SU-DHL-6 (cell line): ENCODE measurements at regions not wholly inside any gene's neighbourhood (a gene's known extent, or its start where the extent isn't known, plus 50 kb on each side); places are given as distances from the start of the nearest gene placed in this dataset.

Source experiments
- H2AFZ ChIP-seq: fragments of 200-600 bp; sonication (generic); 2 replicates; pipeline ENCODE4 v1.6.1; 2014; ENCODE audit warnings: low read depth, mild to moderate bottlenecking, moderate library complexity, mixed read lengths, antibody characterized with exemption, low read length; ENCODE audit not compliant: severe bottlenecking
- H3F3A ChIP-seq: fragments of 200-600 bp; shearing (Covaris generic); 2 replicates; pipeline ENCODE4 v1.6.0; 2016; ENCODE audit warnings: antibody characterized with exemption, mild to moderate bottlenecking; ENCODE audit not compliant: insufficient read depth
- H3K27ac ChIP-seq: fragments of 200-600 bp; sonication (generic); 2 replicates; pipeline ENCODE4 v1.5.1; 2016; ENCODE audit warnings: low read depth, mild to moderate bottlenecking, low read length, moderate library complexity, mixed read lengths
- H3K27me3 ChIP-seq: fragments of 200-600 bp; sonication (generic), shearing (Covaris generic); 2 replicates; pipeline ENCODE4 v1.6.0; 2014; ENCODE audit warnings: mild to moderate bottlenecking, low read length
- H3K36me3 ChIP-seq: fragments of 200-600 bp; sonication (generic); 2 replicates; pipeline ENCODE4 v1.6.1; 2014; ENCODE audit warnings: mild to moderate bottlenecking, low read length, mixed read lengths
- H3K4me2 ChIP-seq: fragments of 300-600, 200-600 bp; shearing (Covaris generic), sonication (generic); 2 replicates; pipeline ENCODE4 v1.6.0; 2014; ENCODE audit warnings: low read length, low read depth, mild to moderate bottlenecking; ENCODE audit not compliant: poor library complexity, severe bottlenecking
- H3K4me3 ChIP-seq: fragments of 200-600 bp; sonication (generic); 2 replicates; pipeline ENCODE4 v1.5.1; 2014; ENCODE audit warnings: antibody characterized with exemption, low read length, mild to moderate bottlenecking, mixed read lengths; ENCODE audit not compliant: insufficient read depth, poor library complexity, severe bottlenecking
- H3K79me2 ChIP-seq: fragments of 200-600 bp; sonication (generic); 2 replicates; pipeline ENCODE4 v1.6.1; 2014; ENCODE audit warnings: mild to moderate bottlenecking, low read length, moderate library complexity; ENCODE audit not compliant: insufficient read depth
- H3K9ac ChIP-seq: fragments of 200-600 bp; sonication (generic); 2 replicates; pipeline ENCODE4 v1.7.0; 2014; ENCODE audit warnings: mild to moderate bottlenecking, low read length
- H3K9me2 ChIP-seq: fragments of 200-600 bp; sonication (generic); replicated peaks from 2 replicates; pipeline ENCODE4 v1.6.1; 2014; ENCODE audit warnings: low read length; ENCODE audit not compliant: insufficient read depth
- H3K9me3 ChIP-seq: fragments of 200-600 bp; sonication (generic); 2 replicates; pipeline ENCODE4 v1.6.1; 2014; ENCODE audit warnings: low read length, mixed read lengths; ENCODE audit not compliant: insufficient read depth
- H4K20me1 ChIP-seq: fragments of 200-600 bp; sonication (generic); 2 replicates; pipeline ENCODE4 v1.6.1; 2014; ENCODE audit warnings: low read depth, mild to moderate bottlenecking, antibody characterized with exemption, low read length, moderate library complexity, mixed read lengths
- EZH2phosphoT487 ChIP-seq: fragments of 200-600 bp; sonication (generic), shearing (Covaris generic); conservative IDR thresholded peaks from 2 replicates; pipeline ENCODE4 v1.6.1; 2018; ENCODE audit warnings: mild to moderate bottlenecking, antibody characterized with exemption, low read length, moderate library complexity, mixed read lengths
- TF ChIP-seq, protein P1 (sequence below): fragments of 200-600 bp; sonication (generic); IDR thresholded peaks from one replicate; pipeline ENCODE4 v1.5.1; 2017; ENCODE audit warnings: antibody characterized with exemption, mild to moderate bottlenecking, low read length, moderate library complexity; ENCODE audit not compliant: insufficient read depth, poor library complexity, severe bottlenecking

DNA sequence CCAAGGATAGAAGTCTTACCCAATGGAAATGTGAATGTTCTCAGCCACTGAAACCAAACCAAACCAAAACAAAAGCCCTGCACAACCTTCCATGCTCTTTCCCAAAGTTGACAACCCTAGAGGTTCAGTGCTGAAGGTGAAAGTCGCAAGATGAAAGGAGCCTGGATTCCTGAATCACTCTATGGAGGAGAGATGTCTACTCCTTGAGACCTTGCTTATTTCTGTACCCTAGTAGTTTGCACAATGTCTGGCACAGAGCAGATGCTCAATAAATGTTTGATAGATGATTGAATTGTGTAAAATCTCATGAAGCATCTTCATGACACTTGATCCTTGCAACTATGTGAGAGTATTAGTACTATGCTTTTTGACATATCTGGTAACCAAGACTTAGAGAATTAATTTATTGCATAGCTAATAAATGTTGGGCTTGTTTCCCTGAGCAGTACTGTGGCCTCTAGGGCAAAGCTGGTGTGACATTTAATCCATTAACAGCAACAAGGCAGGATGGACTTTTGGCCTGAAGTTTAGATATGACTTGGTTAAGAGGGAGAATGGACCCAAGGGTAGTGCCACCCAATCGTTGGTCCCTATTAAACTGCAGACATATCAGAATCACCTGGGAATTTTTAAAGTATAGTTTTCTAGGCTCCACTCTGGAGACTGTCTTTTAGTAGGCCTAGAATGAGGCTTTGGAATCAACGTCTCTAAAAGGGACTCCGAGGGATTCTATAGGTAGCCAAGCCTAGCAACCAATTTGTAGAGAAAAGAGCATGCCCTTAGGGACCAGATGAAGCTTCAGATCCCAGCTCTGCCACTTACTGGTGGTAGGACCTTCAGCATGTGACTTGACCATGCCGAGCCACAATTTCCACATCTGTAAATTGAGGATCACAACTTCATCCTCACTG lies 145.9 kb downstream of the DDX1 start:
- H2AFZ ChIP-seq: no peak overlapping the region
- H3K4me3 ChIP-seq: no peak overlapping the region
- no peak for TF ChIP-seq EZH2phosphoT487
- TF ChIP-seq, protein P1, sequence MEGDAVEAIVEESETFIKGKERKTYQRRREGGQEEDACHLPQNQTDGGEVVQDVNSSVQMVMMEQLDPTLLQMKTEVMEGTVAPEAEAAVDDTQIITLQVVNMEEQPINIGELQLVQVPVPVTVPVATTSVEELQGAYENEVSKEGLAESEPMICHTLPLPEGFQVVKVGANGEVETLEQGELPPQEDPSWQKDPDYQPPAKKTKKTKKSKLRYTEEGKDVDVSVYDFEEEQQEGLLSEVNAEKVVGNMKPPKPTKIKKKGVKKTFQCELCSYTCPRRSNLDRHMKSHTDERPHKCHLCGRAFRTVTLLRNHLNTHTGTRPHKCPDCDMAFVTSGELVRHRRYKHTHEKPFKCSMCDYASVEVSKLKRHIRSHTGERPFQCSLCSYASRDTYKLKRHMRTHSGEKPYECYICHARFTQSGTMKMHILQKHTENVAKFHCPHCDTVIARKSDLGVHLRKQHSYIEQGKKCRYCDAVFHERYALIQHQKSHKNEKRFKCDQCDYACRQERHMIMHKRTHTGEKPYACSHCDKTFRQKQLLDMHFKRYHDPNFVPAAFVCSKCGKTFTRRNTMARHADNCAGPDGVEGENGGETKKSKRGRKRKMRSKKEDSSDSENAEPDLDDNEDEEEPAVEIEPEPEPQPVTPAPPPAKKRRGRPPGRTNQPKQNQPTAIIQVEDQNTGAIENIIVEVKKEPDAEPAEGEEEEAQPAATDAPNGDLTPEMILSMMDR: no peak
- no peaks in the 10 kb centered on the region for H4K20me1 ChIP-seq
- 0 out of 2 replicates have a peak, but pooled peaks cover 2% of the 10 kb centered on the region for H3K27me3 ChIP-seq
- no peak overlapping the region for H3K9ac ChIP-seq
- no peaks in the 10 kb centered on the region for H3F3A ChIP-seq
- no peaks in the 10 kb centered on the region for H3K79me2 ChIP-seq
- no peaks in the 10 kb centered on the region for H3K9me2 ChIP-seq
- no peak overlapping the region for H3K4me2 ChIP-seq
- no peaks in the 10 kb centered on the region for H3K36me3 ChIP-seq
- no peaks in the 10 kb centered on the region for H3K9me3 ChIP-seq
- H3K27ac ChIP-seq: no peak overlapping the region

DNA sequence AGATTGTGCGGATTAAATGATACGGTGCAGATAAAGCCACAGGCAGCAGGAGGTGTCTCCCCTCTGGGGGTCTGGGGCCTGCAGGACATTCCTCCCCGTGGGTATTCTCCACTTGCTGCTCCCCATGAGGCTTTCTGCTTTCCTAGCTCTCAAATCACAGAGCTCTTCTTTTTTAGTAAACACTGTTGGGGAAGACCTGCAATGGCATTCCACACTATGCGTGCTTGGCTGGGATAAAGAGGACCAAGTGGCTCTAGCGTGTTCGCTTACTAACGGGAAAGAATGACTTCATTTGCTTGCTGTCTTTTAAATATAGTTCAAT lies 146.5 kb downstream of the DDX1 start:
- H3K4me2 ChIP-seq: no peak overlapping the region
- H3K27me3 ChIP-seq: 0 out of 2 replicates have a peak, but pooled peaks cover 2% of the 10 kb centered on the region
- H3K27ac ChIP-seq: no peak overlapping the region
- H3K79me2 ChIP-seq: no peaks in the 10 kb centered on the region
- TF ChIP-seq, protein P1: no peak
- TF ChIP-seq EZH2phosphoT487: no peak
- no peaks in the 10 kb centered on the region for H3K36me3 ChIP-seq
- no peak overlapping the region for H3K4me3 ChIP-seq
- no peaks in the 10 kb centered on the region for H4K20me1 ChIP-seq
- H3K9me3 ChIP-seq: no peaks in the 10 kb centered on the region
- no peak overlapping the region for H2AFZ ChIP-seq
- H3K9ac ChIP-seq: no peak overlapping the region
- H3F3A ChIP-seq: no peaks in the 10 kb centered on the region
- no peaks in the 10 kb centered on the region for H3K9me2 ChIP-seq

DNA sequence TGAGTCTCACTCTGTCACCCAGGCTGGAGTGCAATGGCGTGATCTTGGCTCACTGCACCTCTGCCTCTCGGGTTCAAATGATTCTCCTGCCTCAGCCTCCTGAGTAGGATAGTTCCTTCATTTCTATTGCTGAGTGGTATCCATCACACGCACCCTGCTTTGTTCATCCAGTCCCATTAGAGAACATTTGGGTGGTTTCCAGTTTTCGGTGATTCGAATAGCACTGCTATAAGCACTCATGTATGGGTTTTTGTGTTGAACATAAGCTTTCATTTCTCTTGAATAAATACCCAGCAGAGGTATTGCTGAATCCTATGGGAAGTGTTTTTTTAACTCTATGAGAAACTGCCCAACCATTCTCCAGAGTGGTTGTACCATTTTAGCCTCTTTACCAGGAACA lies 147.3 kb downstream of the DDX1 start:
- TF ChIP-seq EZH2phosphoT487: no peak
- TF ChIP-seq, protein P1: no peak
- Histone ChIP-seq H3K4me3 (no peak overlapping the region), H3K9ac (no peak overlapping the region)

More for the DNA sequence above, 147.3 kb downstream of the DDX1 start:
- Histone ChIP-seq H2AFZ (no peak overlapping the region), H3F3A (no peaks in the 10 kb centered on the region), H3K79me2 (no peaks in the 10 kb centered on the region), H3K4me2 (no peak overlapping the region), H3K9me2 (no peaks in the 10 kb centered on the region), H3K27ac (no peak overlapping the region), H3K36me3 (no peaks in the 10 kb centered on the region), H3K9me3 (no peaks in the 10 kb centered on the region), H4K20me1 (no peaks in the 10 kb centered on the region), H3K27me3 (0 out of 2 replicates have a peak, but pooled peaks cover 2% of the 10 kb centered on the region)
